Vagina (tissue), 2 donors: ENCODE measurements at regions not wholly inside any gene's neighbourhood (a gene's known extent, or its start where the extent isn't known, plus 50 kb on each side); places are given as distances from the start of the nearest gene placed in this dataset.

Source experiments
- POLR2A ChIP-seq, 2 donors: fragments of 450-650 bp; IDR thresholded peaks; one replicate each; pipeline ENCODE4 v1.6.1; 2017; ENCODE audit warnings: antibody characterized with exemption in 2 of 2, mild to moderate bottlenecking in 2 of 2, moderate library complexity in 2 of 2
- TF ChIP-seq, protein P1 (sequence below), 3 experiments: fragments of 450-650 bp in 2 of 3; fragments of 200-600 bp in 1 of 3; sonication (generic) in 1 of 3; IDR thresholded peaks; one replicate each; pipeline ENCODE4 v1.5.1; 2017 to 2019; ENCODE audit warnings: antibody characterized with exemption in 3 of 3, mild to moderate bottlenecking in 2 of 3, moderate library complexity in 2 of 3

DNA sequence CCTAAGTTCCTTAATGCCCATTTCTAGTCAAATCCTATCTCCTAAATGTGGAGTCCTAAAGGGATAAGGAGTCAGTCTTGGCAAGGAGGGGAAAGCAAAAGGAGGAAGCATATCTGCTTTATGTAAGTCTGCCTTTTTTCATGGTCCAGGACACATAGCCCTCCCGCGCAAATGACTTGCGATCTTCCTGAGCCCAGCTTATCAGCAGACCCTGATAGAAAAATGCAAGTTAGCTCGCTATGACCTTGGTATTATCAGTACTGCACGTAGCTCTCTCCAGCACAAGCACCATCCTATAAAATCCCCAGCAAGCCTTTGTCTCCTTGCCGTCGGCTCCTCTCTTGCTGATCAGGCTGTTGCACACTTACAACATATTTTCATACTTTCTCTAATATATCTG lies 281.4 kb upstream of the KCNH7 start:
- TF ChIP-seq, protein P1, sequence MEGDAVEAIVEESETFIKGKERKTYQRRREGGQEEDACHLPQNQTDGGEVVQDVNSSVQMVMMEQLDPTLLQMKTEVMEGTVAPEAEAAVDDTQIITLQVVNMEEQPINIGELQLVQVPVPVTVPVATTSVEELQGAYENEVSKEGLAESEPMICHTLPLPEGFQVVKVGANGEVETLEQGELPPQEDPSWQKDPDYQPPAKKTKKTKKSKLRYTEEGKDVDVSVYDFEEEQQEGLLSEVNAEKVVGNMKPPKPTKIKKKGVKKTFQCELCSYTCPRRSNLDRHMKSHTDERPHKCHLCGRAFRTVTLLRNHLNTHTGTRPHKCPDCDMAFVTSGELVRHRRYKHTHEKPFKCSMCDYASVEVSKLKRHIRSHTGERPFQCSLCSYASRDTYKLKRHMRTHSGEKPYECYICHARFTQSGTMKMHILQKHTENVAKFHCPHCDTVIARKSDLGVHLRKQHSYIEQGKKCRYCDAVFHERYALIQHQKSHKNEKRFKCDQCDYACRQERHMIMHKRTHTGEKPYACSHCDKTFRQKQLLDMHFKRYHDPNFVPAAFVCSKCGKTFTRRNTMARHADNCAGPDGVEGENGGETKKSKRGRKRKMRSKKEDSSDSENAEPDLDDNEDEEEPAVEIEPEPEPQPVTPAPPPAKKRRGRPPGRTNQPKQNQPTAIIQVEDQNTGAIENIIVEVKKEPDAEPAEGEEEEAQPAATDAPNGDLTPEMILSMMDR (IDR thresholded peaks at IDR 0.05) = no peak
- TF ChIP-seq POLR2A (IDR thresholded peaks at IDR 0.05) = no peak
